Inflammatory macrophage (primary cell): ENCODE measurements at regions not wholly inside any gene's neighbourhood (a gene's known extent, or its start where the extent isn't known, plus 50 kb on each side); places are given as distances from the start of the nearest gene placed in this dataset.

Experiments
- DNase-seq, 2 donors: peaks; one replicate each; pipeline ENCODE4 v3.0.0-alpha.2; 2020 to 2022

DNA sequence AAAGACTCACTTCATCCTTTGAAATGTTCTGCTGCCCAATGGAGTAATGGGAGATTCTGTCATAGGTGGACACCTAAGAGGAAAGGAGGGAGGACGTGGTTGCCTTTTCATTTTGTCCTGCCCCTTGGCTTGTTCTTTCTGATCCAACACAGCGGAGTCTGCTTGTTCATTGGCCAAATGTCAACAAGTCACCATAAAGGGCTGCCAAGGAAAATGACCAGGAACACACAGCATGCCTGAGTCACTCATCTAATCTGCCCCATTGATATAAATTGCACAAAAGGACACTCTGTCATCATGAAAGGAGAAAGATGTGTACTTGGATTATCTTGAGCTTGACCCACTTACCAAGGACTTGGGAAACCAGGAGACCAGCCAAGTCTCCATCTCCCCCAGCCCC is 422.9 kb downstream of the SETD4 start:
- DNase-seq: no peak

DNA sequence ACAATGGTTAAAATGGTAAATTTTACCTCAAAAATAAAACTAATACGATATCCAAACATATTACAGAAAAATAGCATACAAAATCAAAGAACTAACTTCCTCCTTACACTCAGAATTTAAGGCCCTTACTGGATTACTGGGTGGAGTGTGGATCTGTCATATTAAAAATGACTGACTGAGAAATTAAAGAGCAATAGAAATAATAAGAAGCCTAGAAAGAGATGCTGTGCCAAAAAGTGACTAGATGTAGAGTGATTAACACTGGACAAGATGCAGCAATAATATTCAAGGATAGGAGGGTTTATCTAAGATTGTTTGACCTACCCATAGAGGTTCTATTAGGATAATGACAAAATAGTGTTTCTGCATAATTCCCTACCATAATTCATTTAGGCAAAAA is 424.3 kb downstream of the SETD4 start:
- no peak for DNase-seq

DNA sequence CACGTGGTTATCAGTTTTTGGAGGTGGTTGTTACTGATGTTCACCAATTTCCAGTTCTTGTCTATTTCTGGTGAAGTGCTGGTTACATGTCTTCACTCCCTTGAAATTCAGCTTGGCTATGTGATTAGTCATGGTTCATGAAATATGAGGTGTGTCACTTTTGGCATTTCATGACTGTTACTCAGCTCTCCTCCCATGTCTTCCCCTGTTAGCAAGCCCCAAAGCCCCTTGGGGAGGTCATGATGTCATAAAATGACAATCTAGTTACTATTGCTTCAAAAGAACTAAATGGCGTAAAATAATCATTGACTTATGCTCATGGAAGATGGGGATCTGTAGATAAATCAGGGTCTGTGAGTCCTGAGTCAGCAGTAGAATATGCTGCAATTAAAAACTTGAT is 425.1 kb downstream of the SETD4 start:
- DNase-seq: no peak

- DNase-seq: no peak
Observed at GRCh38 chr21:35633501-35633900, 426.8 kb downstream of the SETD4 start.

GRCh38 chr21:35632711-35633110 is 427.6 kb downstream of the SETD4 start:
- DNase-seq: no peak

- no peak for DNase-seq
Observed at GRCh38 chr21:35628316-35628715, 432.0 kb downstream of the SETD4 start.

DNA sequence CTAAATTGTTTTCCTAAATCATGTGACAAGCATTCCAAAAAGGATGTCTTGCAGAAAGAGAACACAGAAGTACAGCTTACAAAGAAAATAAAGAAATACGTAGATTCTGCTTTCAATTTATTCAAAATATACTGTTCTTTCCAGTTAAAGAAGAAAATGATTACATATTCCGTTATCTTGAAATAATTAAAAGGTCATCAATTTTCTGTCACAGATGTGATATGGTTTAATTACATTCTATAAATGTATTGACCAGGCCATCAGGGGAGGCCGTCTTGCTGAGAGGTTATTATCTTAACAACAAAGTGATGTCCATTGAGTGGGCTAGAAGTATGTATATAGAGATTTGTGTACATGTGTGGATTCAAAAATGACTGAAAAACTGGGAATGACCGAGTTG is 432.9 kb downstream of the SETD4 start:
- DNase-seq: no peak

- DNase-seq: no peak
Observed at GRCh38 chr21:35625576-35625975, 434.8 kb downstream of the SETD4 start.

DNA sequence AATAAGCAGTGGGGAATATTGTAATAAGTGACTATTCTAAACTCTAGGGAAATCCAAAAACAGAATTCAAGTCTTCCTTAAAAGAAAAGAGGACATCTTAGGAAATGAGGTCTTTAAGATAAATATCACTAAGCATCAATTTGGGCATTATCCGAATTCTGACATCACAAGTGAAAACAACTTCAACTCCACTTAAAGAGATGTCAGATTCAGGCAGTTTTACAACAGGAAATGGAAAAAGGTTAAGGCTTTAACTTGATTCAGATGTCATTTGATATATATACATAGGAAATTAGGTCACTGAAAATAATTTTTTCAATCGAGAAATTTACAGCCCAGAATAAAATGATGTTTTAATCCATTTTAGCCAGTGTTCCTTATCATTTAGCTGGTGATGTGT is 435.4 kb downstream of the SETD4 start:
- no peak for DNase-seq

DNA sequence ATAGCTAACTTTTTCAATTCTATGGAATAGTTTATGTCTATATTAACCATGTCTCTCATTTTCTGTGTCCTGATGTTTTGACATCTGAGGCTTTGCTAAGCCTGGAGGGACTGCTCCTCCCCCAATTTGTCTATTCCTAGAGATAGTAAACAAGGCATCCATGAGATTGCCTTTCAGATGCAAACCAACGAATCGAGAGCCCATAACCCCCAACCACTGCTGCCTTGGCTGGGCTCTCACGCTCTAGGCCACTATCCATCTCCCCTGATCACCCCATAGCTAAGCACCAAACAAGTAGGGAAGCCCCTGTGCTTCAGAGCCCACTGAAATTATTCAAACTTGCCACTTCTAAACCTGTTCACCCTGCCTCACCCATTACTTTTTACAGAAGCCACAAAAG is 437.7 kb downstream of the SETD4 start:
- DNase-seq: no peak

DNA sequence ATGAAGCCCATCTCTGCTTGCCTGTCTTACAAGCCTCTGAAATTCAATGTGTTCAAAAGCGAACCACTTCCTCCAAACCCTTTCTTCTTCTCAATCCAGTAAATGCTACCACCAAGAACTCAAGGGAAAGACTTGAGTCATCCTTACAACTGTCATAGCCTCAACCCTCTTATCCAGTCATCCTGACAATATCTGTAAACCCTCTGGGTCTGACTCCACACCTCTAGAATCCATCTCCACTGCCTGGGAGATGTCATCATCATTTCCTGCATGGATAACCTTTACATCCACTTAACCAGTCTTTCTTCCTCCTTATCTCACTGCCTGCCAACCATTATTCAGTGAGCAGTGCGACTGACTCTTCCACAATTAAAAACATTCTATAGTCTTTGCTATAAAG is 441.1 kb downstream of the SETD4 start:
- no peak for DNase-seq

DNA sequence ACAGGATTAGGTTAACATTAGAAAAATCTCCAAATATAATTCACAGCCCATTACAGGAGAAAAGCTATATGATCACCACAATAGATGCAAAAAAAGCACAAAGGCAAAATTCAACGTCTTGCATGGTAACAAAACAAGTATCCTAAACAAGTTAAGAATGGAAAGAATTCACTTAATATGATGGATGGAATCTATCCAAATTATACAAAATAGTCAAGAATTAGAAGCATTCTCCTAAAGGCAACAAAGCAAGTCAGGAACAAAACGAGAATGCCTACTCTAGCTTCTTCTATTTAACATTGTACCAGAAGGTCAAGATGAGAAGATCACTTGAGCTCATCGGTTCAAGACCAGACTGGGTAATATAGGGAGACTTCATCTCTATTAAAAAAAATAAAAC is 442.8 kb downstream of the SETD4 start:
- DNase-seq: no peak

DNA sequence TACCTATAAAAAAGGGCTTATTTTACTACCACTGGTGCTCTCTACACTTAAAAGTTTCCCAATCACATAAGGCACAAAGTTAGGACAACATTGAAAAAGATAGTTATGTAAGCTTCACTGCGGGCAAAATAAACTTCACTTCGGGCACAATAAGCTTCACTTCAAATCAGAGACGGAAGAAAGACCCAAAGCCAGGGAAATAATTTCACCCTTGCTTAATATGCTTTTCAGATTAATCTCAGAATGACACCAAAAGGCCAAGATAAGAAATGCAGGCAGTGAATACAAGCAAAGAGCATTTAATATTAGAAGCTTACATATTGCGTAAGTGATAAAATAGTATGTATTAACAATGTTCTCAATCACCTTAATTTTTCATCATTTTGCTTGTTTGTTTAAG is 444.2 kb downstream of the SETD4 start:
- DNase-seq: peak; percentile 29 to 54

DNA sequence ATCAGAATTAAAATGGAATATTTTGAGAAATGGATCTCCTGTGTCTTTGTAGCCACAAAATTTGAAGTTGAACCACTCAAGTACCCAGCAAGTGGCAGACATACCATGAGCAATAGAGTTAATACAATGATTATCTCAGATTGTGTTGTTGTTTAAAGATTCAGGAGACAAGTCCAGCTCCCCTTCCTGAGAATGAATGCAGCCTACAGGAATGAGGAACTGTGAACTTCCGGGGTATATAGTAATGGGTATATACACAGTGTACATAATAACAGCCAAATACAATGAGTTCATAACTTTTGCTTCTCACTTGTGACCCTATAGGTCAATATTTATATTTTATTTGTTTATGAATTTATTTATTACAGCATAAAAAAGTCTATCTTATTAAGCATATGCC is 445.0 kb downstream of the SETD4 start:
- peak; percentile 7 to 28 for DNase-seq

DNA sequence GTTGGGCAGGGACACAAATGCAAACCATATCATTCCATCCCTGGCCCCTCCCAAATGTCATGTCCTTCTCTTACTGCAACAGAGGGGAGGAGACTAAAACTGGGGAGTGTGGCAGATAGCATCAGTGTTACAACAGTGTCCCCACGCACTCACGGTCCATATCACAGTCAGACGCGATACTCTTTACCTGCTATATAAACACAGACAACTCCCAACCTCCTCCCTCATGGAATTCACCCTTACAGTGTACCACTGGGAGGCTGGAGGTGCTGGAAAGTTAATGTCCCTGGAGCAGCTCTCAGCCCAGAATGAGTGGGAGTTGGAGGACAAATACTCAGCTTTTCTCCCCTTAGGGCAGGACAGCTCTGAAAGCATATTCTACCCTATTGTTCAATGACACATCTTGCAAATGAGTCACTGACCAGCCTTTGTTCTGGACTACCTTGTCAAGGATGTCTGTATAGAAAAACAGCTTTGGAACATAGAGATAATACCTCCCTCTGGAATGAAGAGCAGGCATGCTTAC is 445.9 kb downstream of the SETD4 start:
- DNase-seq: peak in 1 of 2 donors; percentile 5

- DNase-seq: peak in 1 of 2 donors; percentile 11
Observed at GRCh38 chr21:35611708-35612132, 448.6 kb downstream of the SETD4 start.

DNA sequence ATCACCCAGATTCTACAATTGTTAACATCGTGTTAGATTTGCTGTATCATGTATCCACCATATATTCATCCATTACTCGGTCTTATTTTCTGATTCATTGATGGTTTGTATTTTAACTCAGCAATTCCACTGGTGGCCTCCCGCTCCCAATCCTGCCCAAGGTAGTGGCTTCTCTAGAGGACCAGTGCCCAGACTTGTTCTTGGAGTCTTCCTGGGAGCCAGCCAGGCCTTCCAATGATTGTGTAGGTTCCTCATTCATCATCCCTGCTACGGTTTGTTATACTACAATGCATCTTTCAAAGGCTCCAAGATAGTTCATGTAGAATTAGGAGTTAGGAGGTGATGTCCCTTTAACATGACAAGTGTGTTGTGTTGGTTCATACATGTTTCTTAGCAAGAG is 451.1 kb downstream of the SETD4 start:
- DNase-seq: no peak

DNA sequence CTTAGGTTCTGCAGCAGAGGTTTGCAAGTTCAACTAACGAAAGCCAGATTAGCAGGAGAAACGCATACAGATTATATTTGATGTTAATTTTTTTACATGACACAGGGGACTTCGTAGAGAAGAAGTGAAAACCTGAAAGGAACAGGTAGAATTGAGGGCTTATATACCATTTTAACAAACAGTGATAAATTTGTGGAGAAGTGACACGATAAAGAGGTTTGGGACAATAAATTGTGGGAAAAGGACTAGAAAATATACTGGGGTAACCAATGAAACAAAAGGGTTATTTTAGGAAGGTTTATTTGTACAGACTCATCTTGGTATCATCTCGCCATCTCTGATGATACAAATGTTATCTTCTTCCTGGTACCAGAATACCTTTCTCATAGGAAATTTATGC is 452.9 kb downstream of the SETD4 start:
- DNase-seq: no peak

GRCh38 chr21:35606578-35606977 is 453.7 kb downstream of the SETD4 start:
- DNase-seq: no peak

DNA sequence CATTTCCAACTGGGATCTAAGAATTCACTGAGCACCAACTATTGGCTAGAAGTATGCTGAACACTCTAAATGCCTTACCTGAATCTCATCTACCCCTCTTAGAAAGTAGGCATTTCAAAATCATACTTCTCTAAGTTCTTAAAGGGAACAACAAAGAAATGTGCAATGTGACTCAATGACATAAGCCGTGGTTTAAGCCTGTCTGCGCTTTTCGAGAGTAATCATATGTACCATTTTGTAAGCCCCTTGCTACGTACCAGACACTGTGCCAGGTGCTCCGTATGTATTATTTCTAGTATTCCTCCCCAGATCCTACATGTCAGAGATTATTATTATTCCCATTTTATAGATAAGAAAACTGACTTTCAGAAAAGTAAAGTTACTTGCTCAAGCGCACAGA is 454.2 kb downstream of the SETD4 start:
- peak; percentile 52 to 59 for DNase-seq

DNA sequence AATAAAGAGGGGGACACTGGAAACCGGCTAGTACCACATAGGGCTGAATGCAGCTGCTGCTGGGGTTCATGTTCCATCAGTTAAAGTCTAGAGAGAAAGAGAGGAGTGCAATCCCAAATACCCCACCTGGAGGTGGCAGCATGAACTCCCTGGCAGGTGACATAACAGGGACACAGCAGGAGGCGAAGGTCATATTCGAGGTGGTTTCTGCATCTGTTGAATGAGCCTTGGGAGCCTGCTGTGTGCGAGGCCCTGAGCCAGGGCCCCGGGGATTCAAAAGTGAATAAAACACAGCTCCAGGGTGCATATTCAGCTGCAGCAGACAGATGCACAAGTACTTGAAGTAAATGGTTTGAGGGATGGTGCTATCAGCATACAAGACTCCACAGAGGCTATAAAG is 456.8 kb downstream of the SETD4 start:
- no peak for DNase-seq

- peak; percentile 24 to 36 for DNase-seq
Observed at GRCh38 chr21:35602811-35603362, 457.4 kb downstream of the SETD4 start.

DNA sequence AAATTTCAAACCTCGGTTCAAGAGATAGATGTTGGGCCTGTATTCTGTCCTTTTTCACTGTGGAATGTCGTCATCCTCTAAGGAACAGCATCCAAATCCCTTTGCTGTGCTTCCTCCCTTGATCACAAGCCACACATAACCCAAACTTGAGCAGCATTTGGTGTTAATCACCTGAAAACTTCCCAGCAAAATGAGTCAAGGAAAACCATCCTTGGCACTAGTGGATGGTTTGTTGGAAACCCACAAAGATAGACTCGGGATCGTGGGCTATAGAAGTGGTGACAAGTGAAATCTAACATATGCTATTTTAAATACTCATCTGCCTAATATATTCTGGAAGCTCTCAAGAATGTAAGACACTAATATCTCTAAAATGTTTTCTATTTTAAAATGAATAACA is 459.1 kb downstream of the SETD4 start:
- DNase-seq: no peak

DNA sequence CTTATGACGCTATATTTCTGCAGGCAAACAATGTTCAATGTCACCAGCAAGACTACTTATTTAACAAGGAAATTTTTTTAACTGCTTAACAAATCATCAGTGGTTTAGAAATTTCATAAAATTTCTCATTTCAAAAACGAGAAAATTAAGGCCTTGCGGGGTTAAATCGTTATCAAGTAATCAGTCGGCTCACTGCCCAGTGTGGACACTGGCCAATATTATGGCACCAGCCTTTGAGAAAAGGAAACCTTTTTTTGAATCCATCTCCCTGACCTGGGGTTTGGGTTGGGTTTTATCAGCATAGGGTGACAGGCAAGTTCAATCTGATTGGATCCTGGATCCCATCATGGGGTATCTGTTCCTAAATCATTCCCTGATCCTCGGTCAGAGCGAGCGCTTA is 461.2 kb downstream of the SETD4 start:
- no peak for DNase-seq

- no peak for DNase-seq
Observed at GRCh38 chr21:35597750-35598339, 462.5 kb downstream of the SETD4 start.
